Activated T-cell treated with anti-CD3 and anti-CD28 coated beads, Interleukin-2, amount 50 U/mL, for 72 hours (primary cell): ENCODE measurements at regions not wholly inside any gene's neighbourhood (a gene's known extent, or its start where the extent isn't known, plus 50 kb on each side); places are given as distances from the start of the nearest gene placed in this dataset.
A peak's percentile ranks its signal among the peaks of the same experiment; 100 is the strongest.

Source experiments
- ATAC-seq, 2 donors: fragments of 150-1000 bp; cut with Tn5 transposase; replicated peaks in 1 of 2; 2 replicates each; pipeline ENCODE4 v1.10.0; 2021; ENCODE audit warnings: moderate library complexity in 2 of 2, mild to moderate bottlenecking in 1 of 2
- DNase-seq, 2 donors: peaks; one replicate each; pipeline ENCODE4 v3.0.0; 2021 to 2022; ENCODE audit warnings: mixed read lengths in 1 of 2
- H3K27ac Mint-ChIP-seq: one replicate; pipeline ENCODE4 v1.8.0; 2022; ENCODE audit warnings: mild to moderate bottlenecking, moderate library complexity, mixed read lengths
- H3K27me3 Mint-ChIP-seq: one replicate; pipeline ENCODE4 v1.8.0; 2022; ENCODE audit warnings: low read depth, mixed read lengths
- H3K36me3 Mint-ChIP-seq, 2 donors: one replicate each; pipeline ENCODE4 v1.8.0; 2022; ENCODE audit warnings: mixed read lengths in 2 of 2, mild to moderate bottlenecking in 1 of 2; ENCODE audit not compliant: insufficient read depth in 2 of 2
- H3K4me1 Mint-ChIP-seq: one replicate; pipeline ENCODE4 v1.8.0; 2022; ENCODE audit warnings: low read depth, mixed read lengths
- H3K4me3 Mint-ChIP-seq, 2 donors: one replicate each; pipeline ENCODE4 v1.8.0; 2022; ENCODE audit warnings: mild to moderate bottlenecking in 2 of 2, mixed read lengths in 2 of 2, moderate library complexity in 2 of 2
- H3K9me3 Mint-ChIP-seq, 2 donors: one replicate each; pipeline ENCODE4 v1.8.0; 2022; ENCODE audit warnings: mixed read lengths in 2 of 2

DNA sequence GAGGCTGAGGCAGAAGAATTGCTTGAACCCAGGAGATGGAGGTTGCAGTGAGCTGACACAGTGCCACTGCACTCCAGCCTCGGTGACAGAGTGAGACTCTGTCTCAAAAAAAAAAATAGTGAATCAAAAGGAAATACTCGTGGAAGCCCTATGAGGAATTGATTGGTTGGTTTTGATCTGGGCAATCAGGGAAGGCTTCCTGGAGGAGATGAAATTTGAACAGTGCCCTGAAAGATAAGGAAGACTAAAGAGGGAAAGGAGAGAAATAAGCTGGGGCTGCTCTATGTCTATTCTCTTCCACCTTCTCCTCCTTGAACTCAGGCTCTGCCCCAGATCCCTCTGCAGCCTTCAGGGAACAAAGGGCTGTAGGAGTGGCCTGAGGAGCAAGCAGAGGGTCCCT, 54.1 kb downstream of the IRF2BPL start:
- no peak for DNase-seq
- Mint-ChIP-seq H3K9me3 (no peaks in the 10 kb centered on the region), H3K4me3 (no peak overlapping the region), H3K27ac (no peak overlapping the region), H3K4me1 (peaks cover 34% of the 10 kb centered on the region), H3K36me3 (no peaks in the 10 kb centered on the region), H3K27me3 (no peaks in the 10 kb centered on the region)
- ATAC-seq: no peak

DNA sequence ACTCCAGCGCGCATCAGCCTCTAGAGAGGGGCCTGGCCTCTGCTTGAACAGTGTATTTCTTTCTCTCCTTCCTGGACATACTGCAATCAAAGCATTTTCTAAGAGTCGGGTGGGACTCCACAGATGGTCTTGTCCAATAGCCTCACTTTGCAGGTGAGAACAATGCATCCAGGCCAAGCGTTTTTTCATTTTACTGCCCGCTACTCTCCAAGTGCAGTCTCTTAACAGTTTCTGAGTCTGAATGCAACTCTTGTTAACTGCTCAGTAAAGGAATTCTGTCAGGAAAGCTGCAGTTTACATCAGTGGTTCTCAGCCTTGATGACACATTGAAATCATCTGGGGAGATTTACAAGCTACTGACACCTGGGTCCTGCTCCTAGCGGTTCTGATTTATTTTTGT, 57.0 kb downstream of the IRF2BPL start:
- Mint-ChIP-seq H3K9me3 (no peaks in the 10 kb centered on the region), H3K27me3 (no peaks in the 10 kb centered on the region), H3K27ac (no peak overlapping the region), H3K36me3 (no peaks in the 10 kb centered on the region), H3K4me1 (peaks cover 18% of the 10 kb centered on the region), H3K4me3 (no peak overlapping the region)
- DNase-seq: no peak
- ATAC-seq: no peak

DNA sequence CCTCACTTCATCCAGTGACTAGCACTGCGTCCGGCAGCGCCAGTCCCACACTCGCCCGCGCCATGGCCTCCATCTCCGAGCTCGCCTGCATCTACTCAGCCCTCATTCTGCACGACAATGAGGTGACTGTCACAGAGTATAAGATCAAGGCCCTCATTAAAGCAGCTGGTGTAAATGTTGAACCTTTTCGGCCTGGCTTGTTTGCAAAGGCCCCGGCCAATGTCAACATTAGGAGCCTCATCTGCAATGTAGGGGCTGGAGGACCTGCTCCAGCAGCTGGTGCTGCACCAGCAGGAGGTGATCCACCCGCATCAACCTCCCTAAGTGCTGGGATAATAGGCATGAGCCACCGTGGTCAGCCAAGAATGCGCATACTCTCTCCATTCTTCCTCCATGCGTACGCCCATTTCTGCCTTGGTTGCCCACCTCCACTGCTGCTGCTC, 59.9 kb downstream of the IRF2BPL start:
- H3K4me3 Mint-ChIP-seq: no peak overlapping the region

GRCh38 chr14:76967788-76968187, 60.7 kb downstream of the IRF2BPL start:
- no peak for ATAC-seq
- H3K4me3 Mint-ChIP-seq: no peak overlapping the region
- H3K27ac Mint-ChIP-seq: no peak overlapping the region
- no peaks in the 10 kb centered on the region for H3K9me3 Mint-ChIP-seq
- H3K27me3 Mint-ChIP-seq: no peaks in the 10 kb centered on the region
- H3K36me3 Mint-ChIP-seq: peaks cover 2% of the 10 kb centered on the region in 2 donors
- peaks cover 44% of the 10 kb centered on the region for H3K4me1 Mint-ChIP-seq
- DNase-seq: no peak

More for the DNA sequence above, 59.9 kb downstream of the IRF2BPL start:
- no peak for ATAC-seq
- DNase-seq: no peak
- Mint-ChIP-seq H3K9me3 (no peaks in the 10 kb centered on the region), H3K36me3 (peaks cover under 1 to 2% of the 10 kb centered on the region in 2 donors), H3K4me1 (peaks cover 35% of the 10 kb centered on the region), H3K27me3 (no peaks in the 10 kb centered on the region), H3K27ac (no peak overlapping the region)

- no peak for DNase-seq
- no peak for ATAC-seq
- peak overlapping the region; percentile 77 to 87 for H3K4me3 Mint-ChIP-seq
- H3K27ac Mint-ChIP-seq: peak overlapping the region; percentile 86
- no peaks in the 10 kb centered on the region for H3K27me3 Mint-ChIP-seq
- H3K36me3 Mint-ChIP-seq: peaks cover 2% of the 10 kb centered on the region in 2 donors
- no peaks in the 10 kb centered on the region for H3K9me3 Mint-ChIP-seq
- peaks cover 69% of the 10 kb centered on the region for H3K4me1 Mint-ChIP-seq
Observed at GRCh38 chr14:76965232-76965631, 63.3 kb downstream of the IRF2BPL start.

DNA sequence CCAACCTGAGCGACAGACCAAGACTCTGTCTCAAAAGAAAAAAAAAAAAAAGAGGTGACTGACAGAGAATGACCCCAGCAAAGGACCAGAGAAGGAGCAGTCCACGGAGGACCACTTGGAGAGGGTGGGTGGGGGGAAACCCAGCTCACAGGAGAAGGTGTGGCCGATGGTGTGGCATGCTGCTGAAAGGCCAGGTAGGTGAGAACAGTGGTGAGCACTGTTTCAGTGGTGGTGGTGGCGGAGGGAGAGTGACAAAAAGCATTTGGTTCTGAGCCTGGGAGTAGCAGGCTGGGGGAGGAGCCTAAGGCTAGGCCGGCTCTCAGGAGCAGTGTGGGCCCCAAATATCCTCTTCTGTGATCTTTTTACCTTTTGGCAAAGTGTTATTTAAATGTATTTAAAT, 63.8 kb downstream of the IRF2BPL start:
- DNase-seq (peak; percentile 62 to 80), ATAC-seq (peak; percentile 47 to 60)
- H3K36me3 Mint-ChIP-seq: peaks cover 2% of the 10 kb centered on the region in 2 donors
- peak overlapping the region; percentile 30 to 77 for H3K4me3 Mint-ChIP-seq
- no peak overlapping the region for H3K27ac Mint-ChIP-seq
- H3K27me3 Mint-ChIP-seq: no peaks in the 10 kb centered on the region
- no peaks in the 10 kb centered on the region for H3K9me3 Mint-ChIP-seq
- H3K4me1 Mint-ChIP-seq: peaks cover 75% of the 10 kb centered on the region

DNA sequence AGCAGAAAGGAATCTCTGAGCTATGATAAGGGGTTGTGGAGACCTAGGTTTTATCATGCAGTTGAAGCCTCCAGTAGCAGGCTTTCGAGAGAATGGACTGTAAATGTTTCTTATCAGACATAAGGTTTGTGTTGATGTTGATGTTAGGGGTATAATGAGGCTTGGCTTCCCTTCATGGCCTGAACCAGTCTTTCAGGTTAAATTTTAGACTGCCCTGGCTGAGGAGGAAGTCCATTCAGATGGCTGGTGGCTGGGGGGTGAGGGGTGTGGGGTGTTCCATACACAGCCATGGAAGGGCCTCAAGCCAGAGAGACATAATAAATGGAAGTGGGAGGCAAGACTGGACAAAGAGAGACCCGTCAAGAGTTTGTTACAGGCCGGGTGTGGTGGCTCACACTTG, 65.1 kb downstream of the IRF2BPL start:
- H3K27ac Mint-ChIP-seq: peak overlapping the region; percentile 58

GRCh38 chr14:76962303-76962660, 66.2 kb downstream of the IRF2BPL start:
- ATAC-seq (peak; percentile 6 to 7), DNase-seq (no peak)
- Mint-ChIP-seq H3K36me3 (peaks cover 2% of the 10 kb centered on the region in 2 donors), H3K27ac (peak overlapping the region; percentile 62), H3K9me3 (no peaks in the 10 kb centered on the region), H3K4me3 (peak overlapping the region; percentile 67 to 90), H3K4me1 (peaks cover 98% of the 10 kb centered on the region), H3K27me3 (no peaks in the 10 kb centered on the region)

More for the DNA sequence above, 65.1 kb downstream of the IRF2BPL start:
- H3K27me3 Mint-ChIP-seq: no peaks in the 10 kb centered on the region
- H3K4me3 Mint-ChIP-seq: peak overlapping the region; percentile 67 to 90
- ATAC-seq: no peak
- H3K4me1 Mint-ChIP-seq: peaks cover 87% of the 10 kb centered on the region
- peaks cover 2% of the 10 kb centered on the region in 2 donors for H3K36me3 Mint-ChIP-seq
- no peaks in the 10 kb centered on the region for H3K9me3 Mint-ChIP-seq
- DNase-seq: no peak

- peaks cover 99% of the 10 kb centered on the region for H3K4me1 Mint-ChIP-seq
- peak overlapping the region; percentile 67 to 90 for H3K4me3 Mint-ChIP-seq
- peak overlapping the region; percentile 62 for H3K27ac Mint-ChIP-seq
- ATAC-seq: peak; percentile 90
- H3K9me3 Mint-ChIP-seq: no peaks in the 10 kb centered on the region
- H3K36me3 Mint-ChIP-seq: peaks cover 2% of the 10 kb centered on the region in 2 donors
- peak; percentile 98 to 100 for DNase-seq
- H3K27me3 Mint-ChIP-seq: no peaks in the 10 kb centered on the region
Observed at GRCh38 chr14:76961631-76962302, 66.7 kb downstream of the IRF2BPL start.

- peak in 1 of 2 donors; percentile 7 for ATAC-seq
- H3K4me1 Mint-ChIP-seq: peaks cover 96% of the 10 kb centered on the region
- peak; percentile 52 to 53 for DNase-seq
- peak overlapping the region; percentile 51 to 52 for H3K4me3 Mint-ChIP-seq
- H3K9me3 Mint-ChIP-seq: no peaks in the 10 kb centered on the region
- H3K27ac Mint-ChIP-seq: no peak overlapping the region
- H3K36me3 Mint-ChIP-seq: peaks cover 2% of the 10 kb centered on the region in 2 donors
- H3K27me3 Mint-ChIP-seq: no peaks in the 10 kb centered on the region
Observed at GRCh38 chr14:76958980-76959710, 69.4 kb downstream of the IRF2BPL start.

- Mint-ChIP-seq H3K36me3 (no peaks in the 10 kb centered on the region), H3K27ac (no peak overlapping the region), H3K4me3 (peak overlapping the region; percentile 16 to 37), H3K4me1 (peaks cover 96% of the 10 kb centered on the region), H3K27me3 (no peaks in the 10 kb centered on the region), H3K9me3 (no peaks in the 10 kb centered on the region)
- DNase-seq (no peak), ATAC-seq (no peak)
Observed at GRCh38 chr14:76958020-76958979, 70.2 kb downstream of the IRF2BPL start.

GRCh38 chr14:76957224-76957891, 71.2 kb downstream of the IRF2BPL start:
- H3K9me3 Mint-ChIP-seq: no peaks in the 10 kb centered on the region
- no peaks in the 10 kb centered on the region for H3K36me3 Mint-ChIP-seq
- DNase-seq: no peak
- peak overlapping the region; percentile 72 for H3K27ac Mint-ChIP-seq
- peaks cover 90% of the 10 kb centered on the region for H3K4me1 Mint-ChIP-seq
- no peak for ATAC-seq
- peak overlapping the region; percentile 73 to 84 for H3K4me3 Mint-ChIP-seq
- no peaks in the 10 kb centered on the region for H3K27me3 Mint-ChIP-seq
